ENCODE measurements at regions not wholly inside any gene's neighbourhood (a gene's known extent, or its start where the extent isn't known, plus 50 kb on each side); places are given as distances from the start of the nearest gene placed in this dataset.

DNA sequence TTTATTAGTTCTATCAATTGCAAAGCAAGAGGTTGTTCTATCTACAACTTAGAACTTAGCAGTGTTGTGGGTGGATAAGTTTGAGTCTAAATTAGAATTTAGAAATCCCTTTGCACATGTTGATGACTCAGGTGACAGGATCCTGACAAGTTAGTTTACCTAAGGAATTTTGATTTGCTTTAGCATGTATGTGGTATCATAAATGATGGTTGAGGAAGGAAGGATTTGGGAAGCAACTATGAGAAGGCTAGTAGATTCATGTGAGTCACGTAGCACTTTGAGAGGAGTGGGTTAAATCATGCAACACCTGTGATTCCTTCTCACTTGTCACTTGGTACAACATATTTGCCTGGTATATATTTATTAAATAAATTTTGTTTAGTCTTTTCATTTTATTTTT, 223.7 kb upstream of the USP25 start:
- H3K27ac Mint-ChIP-seq (ENCODE audit: unreplicated experiment): no peak overlapping the region
- no peaks in the 10 kb centered on the region for H3K9me3 Mint-ChIP-seq (ENCODE audit: unreplicated experiment)
- H3K36me3 Mint-ChIP-seq (ENCODE audit: low read depth, unreplicated experiment): no peaks in the 10 kb centered on the region
- TF ChIP-seq, protein P1, sequence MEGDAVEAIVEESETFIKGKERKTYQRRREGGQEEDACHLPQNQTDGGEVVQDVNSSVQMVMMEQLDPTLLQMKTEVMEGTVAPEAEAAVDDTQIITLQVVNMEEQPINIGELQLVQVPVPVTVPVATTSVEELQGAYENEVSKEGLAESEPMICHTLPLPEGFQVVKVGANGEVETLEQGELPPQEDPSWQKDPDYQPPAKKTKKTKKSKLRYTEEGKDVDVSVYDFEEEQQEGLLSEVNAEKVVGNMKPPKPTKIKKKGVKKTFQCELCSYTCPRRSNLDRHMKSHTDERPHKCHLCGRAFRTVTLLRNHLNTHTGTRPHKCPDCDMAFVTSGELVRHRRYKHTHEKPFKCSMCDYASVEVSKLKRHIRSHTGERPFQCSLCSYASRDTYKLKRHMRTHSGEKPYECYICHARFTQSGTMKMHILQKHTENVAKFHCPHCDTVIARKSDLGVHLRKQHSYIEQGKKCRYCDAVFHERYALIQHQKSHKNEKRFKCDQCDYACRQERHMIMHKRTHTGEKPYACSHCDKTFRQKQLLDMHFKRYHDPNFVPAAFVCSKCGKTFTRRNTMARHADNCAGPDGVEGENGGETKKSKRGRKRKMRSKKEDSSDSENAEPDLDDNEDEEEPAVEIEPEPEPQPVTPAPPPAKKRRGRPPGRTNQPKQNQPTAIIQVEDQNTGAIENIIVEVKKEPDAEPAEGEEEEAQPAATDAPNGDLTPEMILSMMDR (IDR thresholded peaks at IDR 0.05; ENCODE audit: unreplicated experiment): no peak
- no peak overlapping the region for H3K4me3 Mint-ChIP-seq (ENCODE audit: unreplicated experiment)
- H3K4me1 Mint-ChIP-seq (ENCODE audit: unreplicated experiment): no peaks in the 10 kb centered on the region
- DNase-seq (ENCODE audit: low spot score): no peak
- no peaks in the 10 kb centered on the region for H3K27me3 Mint-ChIP-seq (ENCODE audit: unreplicated experiment)

DNA sequence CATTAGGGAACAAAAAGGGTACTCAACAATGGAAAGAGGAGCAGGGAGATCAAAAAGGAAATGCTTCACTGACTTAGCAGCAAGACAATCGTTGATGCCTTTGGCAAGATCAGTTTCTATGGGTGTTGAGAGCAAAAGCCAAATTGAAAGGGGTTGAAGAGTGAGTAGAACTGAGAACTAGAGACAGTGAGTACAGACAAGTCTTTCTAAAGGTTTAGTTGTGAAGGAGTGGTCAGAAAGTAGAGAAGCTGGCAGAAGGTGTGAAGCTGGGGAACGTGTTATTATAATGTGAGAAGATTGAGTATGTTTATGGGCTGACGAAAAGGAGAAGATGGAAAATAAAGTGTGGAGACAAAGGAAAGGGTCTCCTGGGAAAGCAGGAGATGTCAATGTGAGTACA, 221.2 kb upstream of the USP25 start:
- H3K27me3 Mint-ChIP-seq (ENCODE audit: unreplicated experiment): no peaks in the 10 kb centered on the region
- H3K27ac Mint-ChIP-seq (ENCODE audit: unreplicated experiment): no peak overlapping the region
- no peaks in the 10 kb centered on the region for H3K9me3 Mint-ChIP-seq (ENCODE audit: unreplicated experiment)
- no peaks in the 10 kb centered on the region for H3K36me3 Mint-ChIP-seq (ENCODE audit: low read depth, unreplicated experiment)
- DNase-seq (ENCODE audit: low spot score): no peak
- H3K4me1 Mint-ChIP-seq (ENCODE audit: unreplicated experiment): peaks cover under 1% of the 10 kb centered on the region
- no peak overlapping the region for H3K4me3 Mint-ChIP-seq (ENCODE audit: unreplicated experiment)
- TF ChIP-seq, protein P1 (IDR thresholded peaks at IDR 0.05; ENCODE audit: unreplicated experiment): no peak

DNA sequence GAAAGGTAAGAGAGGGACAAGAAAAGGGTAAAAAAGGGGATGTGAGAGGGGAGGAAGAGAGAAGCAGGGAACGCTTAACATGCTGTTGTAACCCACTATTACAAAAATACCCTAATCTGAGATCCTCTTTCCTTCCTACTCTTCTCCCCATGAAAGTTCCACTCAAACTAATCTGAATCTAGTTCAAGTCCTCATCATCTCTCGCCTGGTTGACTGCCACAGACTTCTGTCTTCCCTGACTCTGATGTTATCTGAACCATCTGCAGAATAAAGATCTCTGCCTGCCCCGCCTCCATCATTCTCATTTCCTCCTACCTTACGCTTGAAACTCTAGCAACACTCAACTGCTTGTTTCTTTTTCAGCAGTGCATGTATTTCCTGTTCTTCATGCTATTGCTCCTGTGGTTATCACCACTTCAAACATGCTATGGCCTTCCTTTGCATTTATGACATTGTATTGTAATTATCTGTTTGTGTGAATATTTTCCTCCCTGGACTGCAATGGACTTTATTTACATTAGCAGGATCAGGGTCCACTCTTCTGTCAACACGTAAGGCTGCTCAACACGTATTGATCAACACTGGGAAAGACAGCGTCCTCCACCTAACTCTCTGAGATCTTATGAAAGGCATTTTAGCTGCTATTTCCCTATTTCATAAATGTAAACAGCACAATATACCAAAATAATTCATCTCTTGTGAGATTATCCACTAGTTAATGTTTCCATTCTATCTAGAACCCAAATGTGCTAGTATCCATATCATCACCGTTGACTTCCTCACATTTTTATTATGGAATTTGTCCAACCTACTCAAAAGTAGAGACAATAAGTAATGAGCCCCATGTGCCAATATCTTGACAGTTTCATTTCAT, 215.5 kb upstream of the USP25 start:
- TF ChIP-seq, protein P1 (IDR thresholded peaks at IDR 0.05; ENCODE audit: unreplicated experiment): no peak
- peaks cover 7% of the 10 kb centered on the region for H3K4me1 Mint-ChIP-seq (ENCODE audit: unreplicated experiment)
- H3K4me3 Mint-ChIP-seq (ENCODE audit: unreplicated experiment): no peak overlapping the region
- H3K27ac Mint-ChIP-seq (ENCODE audit: unreplicated experiment): no peak overlapping the region
- no peaks in the 10 kb centered on the region for H3K27me3 Mint-ChIP-seq (ENCODE audit: unreplicated experiment)
- H3K36me3 Mint-ChIP-seq (ENCODE audit: low read depth, unreplicated experiment): no peaks in the 10 kb centered on the region
- no peaks in the 10 kb centered on the region for H3K9me3 Mint-ChIP-seq (ENCODE audit: unreplicated experiment)
- DNase-seq (ENCODE audit: low spot score): no peak

DNA sequence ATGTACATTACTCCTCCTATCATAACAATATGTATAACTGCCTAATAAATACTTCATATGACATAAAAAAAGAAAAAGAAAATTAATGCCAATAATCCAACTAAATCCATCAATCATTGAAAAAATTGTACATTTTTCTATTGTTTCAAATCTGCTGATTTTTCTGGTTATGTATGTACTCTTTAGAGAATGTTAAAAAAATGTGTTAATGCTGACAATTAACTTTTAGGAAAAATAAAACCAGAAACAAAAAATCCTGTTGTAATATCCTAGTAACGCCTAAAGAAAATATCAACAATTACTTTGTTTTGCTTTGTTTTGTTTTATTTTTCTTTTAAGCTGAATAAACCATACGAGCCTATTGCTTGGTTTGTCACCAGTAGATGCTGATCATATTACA, 213.9 kb upstream of the USP25 start:
- Mint-ChIP-seq H3K36me3 (ENCODE audit: low read depth, unreplicated experiment) (no peaks in the 10 kb centered on the region), H3K27ac (ENCODE audit: unreplicated experiment) (no peak overlapping the region), H3K4me3 (ENCODE audit: unreplicated experiment) (no peak overlapping the region), H3K4me1 (ENCODE audit: unreplicated experiment) (peaks cover 7% of the 10 kb centered on the region), H3K9me3 (ENCODE audit: unreplicated experiment) (no peaks in the 10 kb centered on the region), H3K27me3 (ENCODE audit: unreplicated experiment) (no peaks in the 10 kb centered on the region)
- TF ChIP-seq, protein P1 (IDR thresholded peaks at IDR 0.05; ENCODE audit: unreplicated experiment): no peak
- DNase-seq (ENCODE audit: low spot score): no peak

DNA sequence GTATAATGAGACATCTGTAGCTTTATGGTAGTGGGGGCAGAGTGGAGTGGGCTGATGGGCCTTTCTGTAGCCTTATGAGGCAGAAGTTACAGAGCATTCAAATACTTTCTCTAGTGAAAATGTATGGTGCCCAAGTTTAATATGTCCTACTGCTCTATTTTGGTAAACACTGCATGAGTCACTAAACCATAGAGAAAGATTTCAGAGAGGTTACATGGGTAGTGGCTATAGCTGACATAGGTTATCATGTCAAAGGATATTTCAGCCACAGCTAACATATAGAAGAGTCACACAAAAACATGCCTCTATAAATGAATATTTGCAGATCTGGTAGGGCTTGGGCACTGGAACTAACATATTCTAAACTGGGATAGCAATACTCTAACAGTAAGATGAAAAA, 212.4 kb upstream of the USP25 start:
- Mint-ChIP-seq H3K36me3 (ENCODE audit: low read depth, unreplicated experiment) (no peaks in the 10 kb centered on the region), H3K9me3 (ENCODE audit: unreplicated experiment) (no peaks in the 10 kb centered on the region), H3K27me3 (ENCODE audit: unreplicated experiment) (no peaks in the 10 kb centered on the region), H3K4me3 (ENCODE audit: unreplicated experiment) (no peak overlapping the region), H3K27ac (ENCODE audit: unreplicated experiment) (no peak overlapping the region), H3K4me1 (ENCODE audit: unreplicated experiment) (peaks cover 7% of the 10 kb centered on the region)
- DNase-seq (ENCODE audit: low spot score): no peak
- TF ChIP-seq, protein P1 (IDR thresholded peaks at IDR 0.05; ENCODE audit: unreplicated experiment): no peak

Data from endothelial cell (in vitro differentiated cells).